ENCODE measurements at regions not wholly inside any gene's neighbourhood (a gene's known extent, or its start where the extent isn't known, plus 50 kb on each side); places are given as distances from the start of the nearest gene placed in this dataset.

DNA sequence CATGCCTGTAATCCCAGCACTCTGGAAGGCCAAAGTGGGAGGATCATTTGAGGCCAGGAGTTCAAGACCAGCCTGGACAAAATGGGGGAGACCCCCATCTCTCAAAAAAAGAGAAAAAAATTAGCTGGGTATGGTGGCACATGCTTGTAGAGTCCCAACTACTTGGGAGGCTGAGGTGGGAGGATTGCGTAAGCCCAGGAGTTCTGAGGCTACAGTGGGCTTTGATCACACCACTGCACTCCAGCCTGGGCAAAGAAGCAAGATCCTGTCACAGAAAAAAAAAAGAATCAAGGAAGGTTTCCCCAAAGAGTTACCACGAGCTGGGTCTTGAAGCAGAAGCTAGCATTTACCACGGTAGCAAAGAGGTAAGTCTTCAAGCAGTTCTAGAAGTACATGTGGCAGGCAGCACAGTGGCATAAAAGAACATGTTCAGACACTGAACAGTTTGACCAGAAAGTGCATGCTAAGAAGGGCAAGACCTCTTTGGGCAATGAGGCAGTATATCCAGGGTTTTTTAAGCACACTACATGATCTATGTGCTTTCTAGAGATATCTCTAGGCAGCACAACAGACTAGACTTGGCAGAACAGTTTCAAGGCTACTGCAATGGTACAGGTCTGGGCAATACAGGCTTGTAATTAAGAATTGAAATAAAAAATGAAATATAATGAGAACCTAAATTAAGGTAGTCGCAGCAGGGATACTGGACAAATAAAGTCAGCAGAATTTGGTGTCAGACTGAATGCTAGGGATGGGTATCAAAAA, 418.5 kb downstream of the SHQ1 start:
- Histone ChIP-seq H3K27me3 (no peaks in the 10 kb centered on the region), H3K4me1 (peaks cover 0 to 33% of the 10 kb centered on the region in 2 donors), H3K9me3 (no peaks in the 10 kb centered on the region), H3K36me3 (no peaks in the 10 kb centered on the region), H3K27ac (no peak overlapping the region), H3K4me3 (no peak overlapping the region)
- TF ChIP-seq, protein P1, sequence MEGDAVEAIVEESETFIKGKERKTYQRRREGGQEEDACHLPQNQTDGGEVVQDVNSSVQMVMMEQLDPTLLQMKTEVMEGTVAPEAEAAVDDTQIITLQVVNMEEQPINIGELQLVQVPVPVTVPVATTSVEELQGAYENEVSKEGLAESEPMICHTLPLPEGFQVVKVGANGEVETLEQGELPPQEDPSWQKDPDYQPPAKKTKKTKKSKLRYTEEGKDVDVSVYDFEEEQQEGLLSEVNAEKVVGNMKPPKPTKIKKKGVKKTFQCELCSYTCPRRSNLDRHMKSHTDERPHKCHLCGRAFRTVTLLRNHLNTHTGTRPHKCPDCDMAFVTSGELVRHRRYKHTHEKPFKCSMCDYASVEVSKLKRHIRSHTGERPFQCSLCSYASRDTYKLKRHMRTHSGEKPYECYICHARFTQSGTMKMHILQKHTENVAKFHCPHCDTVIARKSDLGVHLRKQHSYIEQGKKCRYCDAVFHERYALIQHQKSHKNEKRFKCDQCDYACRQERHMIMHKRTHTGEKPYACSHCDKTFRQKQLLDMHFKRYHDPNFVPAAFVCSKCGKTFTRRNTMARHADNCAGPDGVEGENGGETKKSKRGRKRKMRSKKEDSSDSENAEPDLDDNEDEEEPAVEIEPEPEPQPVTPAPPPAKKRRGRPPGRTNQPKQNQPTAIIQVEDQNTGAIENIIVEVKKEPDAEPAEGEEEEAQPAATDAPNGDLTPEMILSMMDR (IDR thresholded peaks at IDR 0.05): no peak
- DNase-seq (ENCODE audit: low spot score): no peak

DNA sequence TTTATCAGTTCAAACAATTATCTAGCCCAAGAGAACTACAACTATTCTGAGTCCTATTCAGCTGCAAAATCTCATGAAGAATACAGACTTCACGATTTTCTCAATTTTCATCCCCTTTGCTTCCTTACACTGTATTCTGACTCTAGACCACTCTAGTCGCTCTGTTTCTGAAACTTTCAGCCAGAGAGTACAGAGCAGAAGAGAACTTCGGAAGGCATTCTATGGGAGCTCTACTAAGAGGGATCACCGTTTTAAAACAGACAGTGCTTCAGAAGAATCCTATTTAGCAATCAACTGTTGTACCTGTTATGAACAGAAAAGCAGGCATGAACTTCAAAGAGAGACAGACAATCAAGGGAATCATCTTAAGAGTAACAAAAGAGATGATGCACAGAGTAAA, 419.4 kb downstream of the SHQ1 start:
- H3K27ac ChIP-seq: no peak overlapping the region
- no peaks in the 10 kb centered on the region for H3K36me3 ChIP-seq
- no peaks in the 10 kb centered on the region for H3K9me3 ChIP-seq
- peaks cover 0 to 33% of the 10 kb centered on the region in 2 donors for H3K4me1 ChIP-seq
- TF ChIP-seq, protein P1 (IDR thresholded peaks at IDR 0.05): no peak
- no peak for DNase-seq (ENCODE audit: low spot score)
- H3K4me3 ChIP-seq: no peak overlapping the region
- H3K27me3 ChIP-seq: no peaks in the 10 kb centered on the region

DNA sequence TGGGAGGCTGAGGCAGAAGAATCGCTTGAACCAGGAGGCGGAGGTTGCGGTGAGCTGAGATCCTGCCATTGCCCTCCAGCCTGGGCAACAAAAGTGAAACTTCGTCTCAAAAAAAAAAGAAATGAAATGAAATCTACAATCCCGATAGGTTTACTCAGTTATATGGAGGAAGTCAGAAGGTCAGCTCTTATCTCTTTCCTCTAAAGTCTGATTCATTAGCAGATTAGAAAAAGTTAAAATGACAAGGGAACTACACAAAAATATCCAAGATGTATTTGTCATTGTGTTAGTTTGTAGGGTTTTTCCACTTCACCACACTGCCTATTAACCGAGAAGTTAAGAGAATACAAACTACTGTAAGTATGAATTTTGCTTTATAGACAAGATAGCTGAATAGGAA, 420.6 kb downstream of the SHQ1 start:
- H3K36me3 ChIP-seq: no peaks in the 10 kb centered on the region
- H3K9me3 ChIP-seq: peaks cover 0 to 3% of the 10 kb centered on the region in 2 donors
- H3K4me3 ChIP-seq: no peak overlapping the region
- no peak overlapping the region for H3K27ac ChIP-seq
- peaks cover 0 to 33% of the 10 kb centered on the region in 2 donors for H3K4me1 ChIP-seq
- no peaks in the 10 kb centered on the region for H3K27me3 ChIP-seq
- no peak for DNase-seq (ENCODE audit: low spot score)
- TF ChIP-seq, protein P1 (IDR thresholded peaks at IDR 0.05): no peak

DNA sequence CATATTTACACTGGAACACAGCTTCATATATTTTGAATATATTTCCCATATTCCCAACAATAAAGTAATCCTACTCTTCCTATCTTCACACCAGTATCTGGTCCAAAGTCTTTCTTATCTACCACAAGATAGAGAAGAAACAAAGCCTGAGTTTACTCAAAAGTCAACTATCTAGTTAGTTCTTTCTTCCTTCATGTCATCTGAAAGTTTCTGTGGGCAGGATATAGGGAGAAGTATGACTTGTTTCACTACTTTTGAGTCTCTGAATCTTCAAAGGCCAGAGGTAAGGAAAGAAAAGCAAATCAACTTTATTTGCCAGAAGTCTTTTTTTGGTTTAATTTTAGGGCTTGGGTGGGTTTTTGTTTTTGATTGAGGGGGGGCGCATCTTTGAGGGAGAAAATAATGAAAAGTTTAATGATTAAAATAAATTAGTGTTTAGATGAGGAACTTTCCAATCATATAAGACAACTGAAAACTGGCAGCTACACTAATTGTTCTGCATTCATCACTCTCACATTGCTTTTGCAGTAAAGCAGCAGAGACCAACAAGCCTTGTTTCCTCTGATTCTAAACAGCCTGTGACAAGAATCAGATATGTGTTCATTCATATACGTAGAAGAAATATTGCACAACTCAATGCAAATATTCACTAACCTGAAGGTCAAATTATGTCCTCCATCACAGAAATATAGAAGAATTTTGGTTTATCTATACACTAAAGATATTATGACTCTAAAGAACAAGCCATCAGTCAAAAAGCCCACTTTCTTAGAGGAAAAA, 421.4 kb downstream of the SHQ1 start:
- H3K27ac ChIP-seq: no peak overlapping the region
- H3K4me3 ChIP-seq: no peak overlapping the region

DNA sequence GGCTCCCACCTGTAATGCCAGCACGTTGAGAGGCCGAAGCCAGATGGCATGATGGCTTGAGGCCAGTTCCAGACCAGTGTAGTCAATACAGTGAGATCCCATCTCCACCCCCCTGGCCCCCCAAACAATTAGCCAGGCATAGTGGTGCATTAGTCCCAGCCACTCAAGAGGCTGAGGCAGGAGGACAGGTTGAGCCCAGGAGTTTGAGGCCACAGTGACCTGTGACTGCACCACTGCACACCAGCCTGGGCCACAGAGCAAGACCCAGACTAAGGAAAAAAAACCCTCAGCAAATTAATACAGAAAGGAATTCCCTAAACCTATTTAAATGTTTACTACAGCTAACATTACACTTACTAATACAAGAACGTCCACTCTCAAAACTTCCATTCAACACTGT, 424.6 kb downstream of the SHQ1 start:
- H3K9me3 ChIP-seq: peaks cover 0 to 14% of the 10 kb centered on the region in 2 donors
- H3K4me3 ChIP-seq: no peak overlapping the region
- no peak overlapping the region for H3K27ac ChIP-seq
- no peaks in the 10 kb centered on the region for H3K36me3 ChIP-seq
- peaks cover 0 to 20% of the 10 kb centered on the region in 2 donors for H3K4me1 ChIP-seq
- H3K27me3 ChIP-seq: no peaks in the 10 kb centered on the region
- TF ChIP-seq, protein P1 (IDR thresholded peaks at IDR 0.05): no peak
- DNase-seq (ENCODE audit: low spot score): no peak

More for the DNA sequence above, 421.4 kb downstream of the SHQ1 start:
- Histone ChIP-seq H3K9me3 (peaks cover 0 to 11% of the 10 kb centered on the region in 2 donors), H3K27me3 (no peaks in the 10 kb centered on the region), H3K4me1 (peaks cover 0 to 33% of the 10 kb centered on the region in 2 donors), H3K36me3 (no peaks in the 10 kb centered on the region)
- no peak for DNase-seq (ENCODE audit: low spot score)
- TF ChIP-seq, protein P1 (IDR thresholded peaks at IDR 0.05): no peak

Measured in right atrium auricular region (tissue), 2 donors.